LNCaP clone FGC (cell line): ENCODE measurements at regions not wholly inside any gene's neighbourhood (a gene's known extent, or its start where the extent isn't known, plus 50 kb on each side); places are given as distances from the start of the nearest gene placed in this dataset.
A peak's percentile ranks its signal among the peaks of the same experiment; 100 is the strongest.

ENCODE experiments used
- DNase-seq: peaks from one replicate; pipeline ENCODE4 v3.0.0-alpha.2; 2011; ENCODE audit warnings: low read depth
- H3K4me3 ChIP-seq: 2 replicates; pipeline ENCODE4 v1.5.1; 2011; ENCODE audit warnings: mild to moderate bottlenecking, low read depth, low read length, control low read depth
- TF ChIP-seq, protein P1 (sequence below): IDR thresholded peaks from 2 replicates; pipeline ENCODE4 v1.5.1; 2012; ENCODE audit warnings: mild to moderate bottlenecking; ENCODE audit not compliant: control insufficient read depth, insufficient read depth; ENCODE audit errors: extremely low read depth

DNA sequence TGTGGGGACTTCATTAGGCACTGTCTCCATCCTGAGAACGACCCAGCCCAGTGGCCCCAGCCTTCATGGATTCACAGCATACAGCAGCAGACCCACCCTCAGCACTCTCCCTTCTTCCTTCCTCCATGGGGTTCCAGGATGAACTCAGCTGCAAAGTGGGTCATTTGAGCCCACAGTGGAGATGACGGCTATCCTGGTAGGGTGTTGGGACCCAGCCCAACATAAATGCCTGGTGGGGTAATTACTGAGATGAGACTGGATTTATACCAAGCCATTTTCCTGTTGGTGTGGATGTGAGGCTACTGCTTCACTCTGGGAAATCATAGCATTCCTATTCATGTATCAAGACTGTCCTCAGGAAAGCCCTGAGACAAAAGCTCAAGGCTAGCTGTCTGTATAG is 536.7 kb upstream of the TNP1 start:
- TF ChIP-seq, protein P1, sequence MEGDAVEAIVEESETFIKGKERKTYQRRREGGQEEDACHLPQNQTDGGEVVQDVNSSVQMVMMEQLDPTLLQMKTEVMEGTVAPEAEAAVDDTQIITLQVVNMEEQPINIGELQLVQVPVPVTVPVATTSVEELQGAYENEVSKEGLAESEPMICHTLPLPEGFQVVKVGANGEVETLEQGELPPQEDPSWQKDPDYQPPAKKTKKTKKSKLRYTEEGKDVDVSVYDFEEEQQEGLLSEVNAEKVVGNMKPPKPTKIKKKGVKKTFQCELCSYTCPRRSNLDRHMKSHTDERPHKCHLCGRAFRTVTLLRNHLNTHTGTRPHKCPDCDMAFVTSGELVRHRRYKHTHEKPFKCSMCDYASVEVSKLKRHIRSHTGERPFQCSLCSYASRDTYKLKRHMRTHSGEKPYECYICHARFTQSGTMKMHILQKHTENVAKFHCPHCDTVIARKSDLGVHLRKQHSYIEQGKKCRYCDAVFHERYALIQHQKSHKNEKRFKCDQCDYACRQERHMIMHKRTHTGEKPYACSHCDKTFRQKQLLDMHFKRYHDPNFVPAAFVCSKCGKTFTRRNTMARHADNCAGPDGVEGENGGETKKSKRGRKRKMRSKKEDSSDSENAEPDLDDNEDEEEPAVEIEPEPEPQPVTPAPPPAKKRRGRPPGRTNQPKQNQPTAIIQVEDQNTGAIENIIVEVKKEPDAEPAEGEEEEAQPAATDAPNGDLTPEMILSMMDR = no peak
- H3K4me3 ChIP-seq = no peak overlapping the region
- DNase-seq = no peak

DNA sequence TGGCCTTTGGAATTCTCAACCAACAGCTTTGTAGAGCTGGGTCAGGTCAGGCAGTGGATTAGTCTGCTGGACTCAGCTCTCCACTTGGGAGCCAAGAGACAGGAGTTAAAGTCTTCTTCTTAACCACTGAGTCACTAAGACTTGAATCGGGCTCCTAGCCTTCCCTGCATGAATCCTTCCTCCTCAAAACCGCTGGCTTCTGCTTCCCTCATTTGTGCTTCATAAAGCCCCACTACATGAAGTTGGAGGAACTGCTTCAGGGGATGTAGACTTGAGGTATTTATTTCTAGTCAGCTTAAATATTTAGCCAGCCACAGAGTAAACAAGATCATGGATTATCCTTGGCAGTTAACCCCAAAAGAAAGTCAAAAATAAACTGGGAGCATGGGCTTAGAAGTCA is 536.3 kb upstream of the TNP1 start:
- no peak overlapping the region for H3K4me3 ChIP-seq
- TF ChIP-seq, protein P1 = no peak
- DNase-seq = no peak

DNA sequence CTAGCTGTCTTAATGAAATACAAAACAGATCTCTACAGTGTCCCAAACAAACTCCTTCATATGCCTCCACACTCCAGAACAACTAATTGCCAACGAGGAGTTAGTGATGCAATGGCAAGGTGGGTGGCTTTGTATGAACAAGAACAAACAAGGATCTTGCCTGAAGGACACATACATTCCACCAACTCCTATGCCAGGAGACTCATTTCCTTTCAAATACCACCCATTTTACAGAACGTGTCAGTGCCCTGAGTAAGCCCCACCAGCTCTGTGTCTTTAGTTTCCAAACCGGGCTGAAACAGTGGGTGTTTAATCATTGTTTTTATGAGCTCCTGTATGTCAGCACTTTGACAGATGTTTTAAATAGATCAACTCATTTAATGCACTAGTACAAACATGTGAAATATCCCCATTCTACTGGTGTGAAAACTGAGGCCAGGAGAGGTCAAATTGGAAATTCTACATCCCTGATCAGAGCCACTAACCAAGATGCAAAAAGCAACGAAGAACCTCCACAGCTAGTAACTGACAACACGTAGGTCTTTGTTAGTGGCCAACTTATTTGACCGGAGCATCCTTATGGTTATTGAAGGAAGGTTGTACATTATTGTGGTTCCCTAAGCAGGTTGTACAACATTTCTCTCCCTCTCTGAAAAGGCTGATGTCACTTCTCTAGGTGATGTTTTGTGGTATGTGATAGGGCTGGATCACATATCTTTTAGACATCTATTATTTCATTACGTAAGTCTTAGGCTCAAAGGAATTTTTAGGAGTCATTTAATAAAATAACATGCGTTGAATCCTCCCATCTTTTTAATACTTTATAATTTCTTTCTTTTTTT is 534.9 kb upstream of the TNP1 start:
- H3K4me3 ChIP-seq = no peak overlapping the region
- TF ChIP-seq, protein P1 = no peak
- no peak for DNase-seq

DNA sequence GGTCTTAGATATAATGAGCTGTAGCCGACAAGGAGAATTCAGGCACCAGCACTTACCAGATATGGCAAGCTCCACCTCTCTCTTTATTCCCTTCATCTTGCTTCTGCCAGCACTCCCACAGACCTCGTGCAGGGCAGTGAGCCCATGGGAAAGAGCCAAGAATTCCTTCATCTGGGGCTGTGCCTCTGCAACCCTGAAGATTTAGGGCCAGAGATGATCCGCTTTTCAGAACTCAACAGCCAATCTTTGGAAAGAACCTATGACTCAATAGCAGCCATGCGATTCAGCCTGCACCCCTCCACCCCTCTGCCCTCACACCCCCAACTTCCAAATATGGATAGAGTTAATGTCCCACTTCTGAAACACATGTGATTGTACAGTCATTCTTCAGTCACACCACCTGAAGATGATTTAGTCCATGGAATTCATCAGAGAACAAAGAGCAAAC is 533.7 kb upstream of the TNP1 start:
- no peak overlapping the region for H3K4me3 ChIP-seq
- DNase-seq = no peak
- TF ChIP-seq, protein P1 = no peak

DNA sequence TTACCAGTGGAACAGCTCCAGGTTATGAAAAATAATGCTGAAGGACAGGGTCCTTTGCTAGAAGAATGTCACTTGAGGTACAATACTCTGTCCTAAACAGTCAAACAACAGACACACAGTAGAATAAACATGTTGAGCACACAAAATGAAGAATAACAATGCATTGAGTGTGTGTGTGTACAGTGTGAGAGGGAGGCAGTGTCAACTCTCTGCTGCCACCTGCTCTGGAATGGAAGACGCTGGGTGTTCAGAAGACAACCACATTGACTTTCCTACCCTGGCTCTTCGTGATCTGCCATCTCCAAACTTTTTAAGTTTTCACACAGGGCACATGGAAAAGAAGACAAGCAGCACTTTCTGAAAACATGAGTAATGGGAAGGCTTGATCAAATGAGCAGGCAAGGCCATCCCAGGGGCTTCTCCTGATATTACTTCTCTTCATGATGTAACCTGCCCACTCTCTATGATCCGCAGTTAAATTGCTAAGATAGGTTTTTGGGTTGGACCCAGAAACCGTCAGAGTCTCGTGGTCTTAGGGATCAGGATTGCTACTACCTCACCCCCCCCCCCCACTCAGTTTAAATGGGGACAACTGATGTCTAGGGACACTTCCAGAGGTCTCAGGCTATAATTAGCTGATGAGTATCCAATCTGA is 533.2 kb upstream of the TNP1 start:
- TF ChIP-seq, protein P1 = 0 out of 2 replicates have a peak, but pooled peaks have one; percentile 6
- no peak for DNase-seq
- no peak overlapping the region for H3K4me3 ChIP-seq

DNA sequence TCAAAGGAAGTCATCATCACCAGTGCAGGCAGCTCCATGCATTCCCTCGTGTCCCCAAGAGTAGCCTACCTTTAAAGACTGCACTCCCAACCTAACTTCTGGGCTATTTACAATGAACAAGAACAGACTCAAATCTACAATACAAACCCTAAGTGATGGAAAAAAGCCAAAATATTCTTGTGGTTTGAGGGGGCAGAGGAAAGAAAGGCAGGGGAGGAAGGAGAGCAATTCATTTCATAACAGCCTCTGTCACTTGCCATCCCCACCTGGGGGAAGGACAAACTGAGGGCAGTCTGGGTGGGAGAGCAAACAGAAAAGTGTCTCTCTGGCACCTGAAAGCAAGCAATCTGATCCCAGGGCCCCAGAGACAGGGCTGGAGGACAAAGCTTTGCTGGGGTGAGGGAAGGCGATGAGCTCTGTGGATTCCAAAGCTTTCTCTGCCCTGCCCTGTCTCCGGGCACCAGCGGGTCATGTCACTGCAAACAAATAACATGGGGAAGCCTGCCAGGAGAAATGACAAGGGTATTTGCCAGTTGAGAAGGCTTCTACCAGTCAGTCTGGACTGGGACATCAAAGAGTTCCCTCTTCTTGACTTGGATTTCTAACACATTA is 528.0 kb upstream of the TNP1 start:
- DNase-seq = peak; percentile 41
- TF ChIP-seq, protein P1 = no peak
- no peak overlapping the region for H3K4me3 ChIP-seq
